H9 (cell line): ENCODE measurements at regions not wholly inside any gene's neighbourhood (a gene's known extent, or its start where the extent isn't known, plus 50 kb on each side); places are given as distances from the start of the nearest gene placed in this dataset.

Experiments used
- DNase-seq: peaks from one replicate; pipeline ENCODE4 v3.0.0-alpha.2; 2017
- H2AFZ ChIP-seq: one replicate; pipeline ENCODE4 v1.6.1; 2013; ENCODE audit warnings: mild to moderate bottlenecking, low read length, control low read depth, moderate library complexity
- H2AK5ac ChIP-seq: 2 replicates; pipeline ENCODE4 v1.6.1; 2013; ENCODE audit warnings: low read length, control low read depth, mixed read lengths; ENCODE audit not compliant: insufficient read length
- H2BK120ac ChIP-seq: one replicate; pipeline ENCODE4 v1.6.1; 2013; ENCODE audit warnings: low read depth, mild to moderate bottlenecking, low read length, control low read depth, inconsistent platforms; ENCODE audit not compliant: poor library complexity, severe bottlenecking
- H2BK12ac ChIP-seq: 2 replicates; pipeline ENCODE4 v1.6.1; 2013; ENCODE audit warnings: low read length, control low read depth, mixed read lengths, low read depth; ENCODE audit not compliant: insufficient read length
- H2BK15ac ChIP-seq: 2 replicates; pipeline ENCODE4 v1.6.1; 2013; ENCODE audit warnings: low read depth, low read length, control low read depth
- H2BK20ac ChIP-seq: one replicate; pipeline ENCODE4 v1.6.1; 2013; ENCODE audit warnings: low read depth, mild to moderate bottlenecking, low read length, control low read depth, inconsistent platforms; ENCODE audit not compliant: poor library complexity, severe bottlenecking
- H2BK5ac ChIP-seq: 2 replicates; pipeline ENCODE4 v1.6.1; 2013; ENCODE audit warnings: low read length, control low read depth, mixed read lengths; ENCODE audit not compliant: insufficient read length
- H3K14ac ChIP-seq: 2 replicates; pipeline ENCODE4 v1.6.1; 2013; ENCODE audit warnings: low read length, control low read depth; ENCODE audit not compliant: insufficient read depth
- H3K18ac ChIP-seq: 2 replicates; pipeline ENCODE4 v1.6.1; 2013; ENCODE audit warnings: low read depth, mild to moderate bottlenecking, mixed read lengths, low read length, control low read depth; ENCODE audit not compliant: insufficient read length
- H3K23ac ChIP-seq: 2 replicates; pipeline ENCODE4 v1.6.1; 2013; ENCODE audit warnings: low read length, control low read depth, mixed read lengths, low read depth; ENCODE audit not compliant: insufficient read length
- H3K23me2 ChIP-seq: 2 replicates; pipeline ENCODE4 v1.6.1; 2013; ENCODE audit warnings: low read depth, mild to moderate bottlenecking, mixed read lengths, low read length, control low read depth; ENCODE audit not compliant: insufficient read length, poor library complexity, severe bottlenecking
- H3K27ac ChIP-seq: 2 replicates; pipeline ENCODE4 v1.5.1; 2013; ENCODE audit warnings: low read length, control low read depth, mixed read lengths, low read depth; ENCODE audit not compliant: insufficient read length
- H3K27me3 ChIP-seq: 2 replicates; pipeline ENCODE4 v1.6.1; 2013; ENCODE audit warnings: low read length, control low read depth, inconsistent platforms; ENCODE audit not compliant: insufficient read depth
- H3K4ac ChIP-seq: 2 replicates; pipeline ENCODE4 v1.6.1; 2013; ENCODE audit warnings: low read depth, mild to moderate bottlenecking, control low read depth, inconsistent platforms, low read length, moderate library complexity
- H3K4me1 ChIP-seq: 2 replicates; pipeline ENCODE4 v1.6.1; 2013; ENCODE audit warnings: low read length, control low read depth, inconsistent platforms; ENCODE audit not compliant: insufficient read depth
- H3K4me2 ChIP-seq: 2 replicates; pipeline ENCODE4 v1.6.1; 2013; ENCODE audit warnings: low read length, control low read depth, mixed read lengths; ENCODE audit not compliant: insufficient read length, insufficient read depth
- H3K56ac ChIP-seq: 2 replicates; pipeline ENCODE4 v1.6.1; 2013; ENCODE audit warnings: low read depth, mild to moderate bottlenecking, mixed read lengths, low read length, control low read depth; ENCODE audit not compliant: insufficient read length
- H3K79me1 ChIP-seq: 2 replicates; pipeline ENCODE4 v1.6.1; 2013; ENCODE audit warnings: low read depth, mild to moderate bottlenecking, moderate library complexity, low read length, control low read depth, inconsistent platforms; ENCODE audit not compliant: insufficient read depth, poor library complexity, severe bottlenecking
- H3K79me2 ChIP-seq: 2 replicates; pipeline ENCODE4 v1.6.1; 2013; ENCODE audit warnings: low read length, control low read depth, inconsistent platforms; ENCODE audit not compliant: insufficient read depth
- H3K9ac ChIP-seq: 2 replicates; pipeline ENCODE4 v1.6.1; 2013; ENCODE audit warnings: low read length, control low read depth, mixed read lengths; ENCODE audit not compliant: insufficient read length; ENCODE audit errors: extremely low read depth
- H3K9me3 ChIP-seq: one replicate; pipeline ENCODE4 v1.6.1; 2013; ENCODE audit warnings: low read depth, low read length, inconsistent platforms; ENCODE audit not compliant: control insufficient read depth
- H3T11ph ChIP-seq: one replicate; pipeline ENCODE4 v1.6.1; 2013; ENCODE audit warnings: mild to moderate bottlenecking, low read length, control low read depth, inconsistent platforms
- H4K20me1 ChIP-seq: one replicate; pipeline ENCODE4 v1.6.1; 2013; ENCODE audit not compliant: control insufficient read depth, insufficient read length, insufficient read depth
- H4K5ac ChIP-seq: 2 replicates; pipeline ENCODE4 v1.6.1; 2013; ENCODE audit warnings: low read depth, mild to moderate bottlenecking, mixed read lengths, low read length, control low read depth; ENCODE audit not compliant: insufficient read length
- H4K8ac ChIP-seq: replicated peaks from 2 replicates; pipeline ENCODE4 v1.6.1; 2013; ENCODE audit warnings: low read length, control low read depth, mixed read lengths, low read depth; ENCODE audit not compliant: insufficient read length
- H4K91ac ChIP-seq: 2 replicates; pipeline ENCODE4 v1.6.1; 2013; ENCODE audit warnings: low read depth, mild to moderate bottlenecking, moderate library complexity, mixed read lengths, low read length, control low read depth; ENCODE audit not compliant: insufficient read length
- H3K27ac Mint-ChIP-seq, 3 experiments: 2 replicates in 2 of 3; 3 replicates in 1 of 3; pipeline ENCODE4 v1.8.0; 2020 to 2021; ENCODE audit warnings: mixed read lengths in 3 of 3, mild to moderate bottlenecking in 1 of 3, moderate library complexity in 1 of 3
- H3K27me3 Mint-ChIP-seq: 2 replicates; pipeline ENCODE4 v1.8.0; 2021; ENCODE audit warnings: low read depth, mild to moderate bottlenecking, moderate library complexity, mixed read lengths
- H3K36me3 Mint-ChIP-seq, 3 experiments: 2 replicates in 2 of 3; 3 replicates in 1 of 3; pipeline ENCODE4 v1.8.0; 2020 to 2021; ENCODE audit warnings: low read depth in 3 of 3, mixed read lengths in 3 of 3; ENCODE audit not compliant: insufficient read depth in 1 of 3
- H3K4me1 Mint-ChIP-seq, 2 experiments: 2 replicates each; pipeline ENCODE4 v1.8.0; 2020; ENCODE audit warnings: mixed read lengths in 2 of 2
- H3K4me3 Mint-ChIP-seq, 2 experiments: 2 replicates in 1 of 2; 3 replicates in 1 of 2; pipeline ENCODE4 v1.8.0; 2020 to 2021; ENCODE audit warnings: mild to moderate bottlenecking in 2 of 2, mixed read lengths in 2 of 2, moderate library complexity in 1 of 2
- H3K9me3 Mint-ChIP-seq, 2 experiments: 2 replicates in 1 of 2; 3 replicates in 1 of 2; pipeline ENCODE4 v1.8.0; 2020; ENCODE audit warnings: mild to moderate bottlenecking in 2 of 2, mixed read lengths in 2 of 2, moderate library complexity in 1 of 2
- CTCF ChIP-seq: fragments of 200-600 bp; sonication (generic); conservative IDR thresholded peaks from 3 replicates; pipeline ENCODE4 v1.8.0; 2021; ENCODE audit warnings: antibody characterized with exemption, mild to moderate bottlenecking
- WGBS: extraction: QIAGEN DNeasy Blood & Tissue Kit; methylation state at CpG from one replicate; pipeline ENCODE4 v1.1.7; 2013; ENCODE audit warnings: missing lambda C conversion rate, low lambda C conversion rate, mixed read lengths; ENCODE audit not compliant: insufficient read length; ENCODE audit errors: extremely low coverage; 5-methylcytosine and 5-hydroxymethylcytosine counted together

- Histone ChIP-seq H3K23me2 (no peaks in the 10 kb centered on the region), H4K91ac (no peak overlapping the region), H2BK120ac (no peak overlapping the region), H3K23ac (no peak overlapping the region), H3T11ph (no peak overlapping the region), H2BK20ac (no peak overlapping the region), H3K56ac (no peak overlapping the region), H3K18ac (no peak overlapping the region), H3K79me2 (no peaks in the 10 kb centered on the region), H4K5ac (no peak overlapping the region), H3K4ac (no peak overlapping the region), H2BK15ac (no peak overlapping the region), H3K9me3 (no peaks in the 10 kb centered on the region), H4K20me1 (no peaks in the 10 kb centered on the region), H3K4me1 (0 out of 2 replicates have a peak, but pooled peaks cover 2% of the 10 kb centered on the region), H3K14ac (no peak overlapping the region), H2BK12ac (no peak overlapping the region), H3K27ac (no peak overlapping the region), H3K9ac (no peak overlapping the region), H4K8ac (no peak overlapping the region), H3K79me1 (no peaks in the 10 kb centered on the region), H2AFZ (no peak overlapping the region), H3K27me3 (no peaks in the 10 kb centered on the region), H2BK5ac (no peak overlapping the region), H3K4me2 (no peak overlapping the region), H2AK5ac (no peak overlapping the region)
- Mint-ChIP-seq H3K27me3 (no peaks in the 10 kb centered on the region; the same call in 1 of the 2 replicates), H3K36me3 (no peaks in the 10 kb centered on the region), H3K4me3 (no peak overlapping the region), H3K9me3 (no peaks in the 10 kb centered on the region), H3K27ac (no peak overlapping the region; a peak in 1 of 7 replicates), H3K4me1 (peaks cover 0 to 7% of the 10 kb centered on the region in 2 experiments; a peak in 2 of 4 replicates)
- no peak for DNase-seq
- TF ChIP-seq CTCF, result no peak
- no CpG with 5 or more reads among the region's 4 CpGs for WGBS
These were observed 1315.3 kb downstream of the FSTL5 start for GRCh38 chr4:160848489-160848888.
